HG02623 (cell line): ENCODE measurements at regions not wholly inside any gene's neighbourhood (a gene's known extent, or its start where the extent isn't known, plus 50 kb on each side); places are given as distances from the start of the nearest gene placed in this dataset.

Experiments
- ATAC-seq: cut with Tn5 transposase; IDR thresholded peaks from one replicate; pipeline ENCODE4 v1.9.1; 2021; ENCODE audit warnings: moderate library complexity; ENCODE audit not compliant: unreplicated experiment

DNA sequence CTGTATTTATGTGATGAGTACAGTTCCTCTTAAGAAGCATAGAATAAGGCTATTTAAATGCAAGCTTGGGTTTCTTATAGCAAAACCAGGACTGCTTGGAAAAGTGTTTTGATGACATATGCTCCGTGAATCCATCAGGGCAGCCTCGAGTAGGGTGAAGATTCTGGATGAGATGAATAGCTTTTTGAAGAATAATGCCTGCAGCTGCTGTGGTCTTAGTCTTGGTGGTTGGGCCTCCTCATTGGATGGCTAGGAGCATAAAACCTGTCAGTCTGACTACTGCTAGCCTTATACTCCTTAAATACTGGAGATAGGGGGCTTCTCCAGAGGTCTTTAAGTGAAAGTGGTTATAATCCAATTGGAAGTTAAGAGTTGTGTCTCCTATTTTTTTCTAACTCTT lies 704.3 kb downstream of the FGF9 start:
- no peak for ATAC-seq

- no peak for ATAC-seq
These were observed 717.0 kb downstream of the FGF9 start for GRCh38 chr13:22387899-22388298.

DNA sequence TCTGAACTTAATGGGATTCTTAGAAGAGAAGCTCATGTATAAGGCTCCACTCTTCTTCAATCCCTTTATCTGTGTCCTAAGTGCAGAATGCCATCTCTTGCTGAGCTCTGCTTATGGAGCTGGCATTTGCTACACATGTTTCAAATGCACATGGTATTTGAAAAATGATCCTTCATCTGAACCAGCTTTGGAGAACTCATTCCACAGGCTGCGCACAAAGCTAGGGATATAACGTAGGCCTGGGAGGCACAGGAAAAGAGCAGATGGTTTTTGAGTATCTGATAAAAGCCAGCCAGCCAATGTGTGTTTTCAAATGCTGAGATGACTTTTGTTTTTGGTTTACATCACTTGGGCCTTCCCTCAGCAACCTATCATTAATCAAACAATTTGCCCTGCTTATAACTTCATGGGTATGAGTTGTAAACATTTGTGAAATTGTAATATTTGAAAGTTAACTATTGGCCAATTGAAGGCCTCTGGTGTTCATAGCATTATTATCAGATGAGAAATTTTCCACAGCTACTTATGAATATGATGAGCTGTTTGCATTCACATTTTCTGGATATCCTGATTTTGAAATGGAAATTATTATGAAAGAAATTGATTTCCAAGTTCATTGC lies 729.0 kb downstream of the FGF9 start:
- ATAC-seq = no peak

GRCh38 chr13:22402682-22403081 lies 731.8 kb downstream of the FGF9 start:
- no peak for ATAC-seq

DNA sequence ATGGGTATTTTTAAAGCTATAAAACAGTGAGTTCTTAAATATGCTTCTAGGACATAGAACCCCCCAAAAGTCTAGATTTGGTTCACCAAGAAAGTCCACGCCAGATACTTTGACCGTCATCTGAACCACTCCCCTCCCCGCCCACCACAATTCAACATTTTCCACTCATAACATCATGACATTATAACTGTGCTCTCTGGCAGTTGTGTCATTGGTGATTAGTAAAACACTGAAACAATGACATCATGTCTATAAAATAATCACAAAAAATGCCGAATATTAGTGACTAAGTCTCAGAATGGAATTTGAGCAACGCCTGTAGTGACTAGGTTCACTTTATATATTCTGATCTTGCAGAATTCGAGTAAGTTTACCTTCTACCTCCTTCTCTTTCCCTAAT lies 732.3 kb downstream of the FGF9 start:
- no peak for ATAC-seq

GRCh38 chr13:22405891-22406290 lies 735.0 kb downstream of the FGF9 start:
- ATAC-seq = no peak

DNA sequence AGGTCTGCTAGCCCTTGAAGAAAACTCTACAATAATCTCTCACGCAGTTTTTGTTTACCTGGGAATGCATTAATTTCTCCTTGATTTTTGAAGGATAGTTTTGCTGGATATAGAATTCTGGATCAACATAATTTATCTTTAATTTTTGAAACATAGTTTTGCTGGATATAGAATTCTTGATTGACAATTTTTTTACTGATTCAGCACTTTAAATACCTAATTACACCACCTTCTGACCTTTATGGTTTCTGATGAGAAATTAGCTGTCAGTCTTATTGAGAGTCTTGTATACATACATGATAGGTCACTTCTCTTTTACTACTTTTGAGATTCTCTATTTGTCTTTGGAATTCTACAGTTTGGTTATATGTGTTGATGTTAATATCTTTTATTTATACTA lies 741.6 kb downstream of the FGF9 start:
- ATAC-seq = no peak

DNA sequence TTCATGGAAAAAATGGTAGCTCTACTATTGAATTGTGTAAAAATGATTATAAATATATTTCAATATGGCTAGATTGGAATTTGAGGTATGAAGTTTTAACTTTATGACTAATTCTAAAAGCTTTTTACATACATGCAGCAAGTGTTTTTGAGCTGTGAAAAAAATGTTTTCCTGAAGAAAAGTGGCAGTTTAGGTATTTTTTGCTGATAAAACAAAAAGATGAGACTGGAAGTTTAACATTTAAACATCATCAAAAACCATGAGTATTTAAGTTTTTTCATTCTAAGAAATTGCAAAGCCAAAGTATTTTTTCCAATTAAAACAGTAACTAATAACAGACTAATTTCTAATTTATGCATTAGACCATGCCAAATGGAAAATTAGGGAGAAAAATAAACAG lies 751.1 kb downstream of the FGF9 start:
- no peak for ATAC-seq

- no peak for ATAC-seq
These were observed 751.8 kb downstream of the FGF9 start for GRCh38 chr13:22422712-22423111.

- ATAC-seq = no peak
These were observed 752.4 kb downstream of the FGF9 start for GRCh38 chr13:22423261-22423660.

DNA sequence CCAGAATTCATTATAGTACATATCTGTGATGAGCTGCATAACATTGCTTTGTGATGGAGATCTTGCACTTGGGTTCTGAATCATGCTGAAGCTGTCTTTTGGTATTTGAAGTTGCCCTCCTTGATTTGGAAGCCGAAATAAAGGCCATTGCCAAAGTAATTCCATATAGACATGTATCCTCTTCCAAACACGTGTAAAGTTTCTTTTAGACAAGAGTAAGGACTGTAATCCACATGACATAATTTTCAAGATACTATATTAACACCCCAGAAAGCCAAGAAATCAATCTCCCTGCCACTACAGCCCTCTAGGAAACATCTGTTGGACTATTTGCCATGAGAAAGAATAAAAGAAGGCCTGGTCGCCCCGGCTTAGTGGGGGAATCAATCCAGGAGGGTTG lies 754.2 kb downstream of the FGF9 start:
- ATAC-seq = no peak

DNA sequence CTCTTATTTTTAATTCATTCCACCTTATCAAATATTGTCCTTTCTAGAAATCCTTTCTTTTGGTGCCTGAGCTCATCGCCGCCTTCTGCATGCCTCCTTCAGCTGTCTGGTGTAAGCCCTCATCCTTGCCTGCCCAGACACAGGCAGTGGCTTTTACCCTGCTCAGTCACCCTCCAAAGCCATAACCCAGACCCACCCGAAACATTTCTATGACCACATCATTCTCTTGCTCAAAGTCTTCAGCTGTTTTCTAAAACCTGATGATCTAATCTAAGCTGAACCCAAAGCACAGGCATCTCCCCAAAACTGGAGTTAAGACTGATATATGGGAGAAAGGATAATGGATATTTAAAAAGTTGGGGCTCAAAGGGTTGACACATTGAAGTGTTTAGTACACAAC lies 753.7 kb upstream of the SGCG start:
- no peak for ATAC-seq

DNA sequence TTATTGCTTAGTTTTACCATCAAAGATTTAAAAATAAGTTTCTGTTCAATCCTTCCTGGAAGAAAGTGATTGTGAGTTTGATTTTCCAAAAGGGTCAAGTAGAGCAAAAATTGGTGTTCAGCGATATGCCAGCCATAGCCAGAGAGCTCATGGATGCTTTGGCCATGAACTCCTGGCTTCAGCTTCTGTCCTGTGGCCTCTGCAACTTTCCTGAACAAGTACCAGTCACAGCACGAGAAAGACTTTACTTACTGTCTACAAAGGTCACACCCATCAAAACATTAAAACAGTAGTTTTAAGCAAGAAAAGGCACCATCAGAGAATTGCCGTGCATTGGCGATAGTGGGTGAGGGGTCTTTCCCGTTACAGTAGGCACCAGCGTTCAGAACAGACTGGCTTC lies 753.0 kb upstream of the SGCG start:
- ATAC-seq = no peak

DNA sequence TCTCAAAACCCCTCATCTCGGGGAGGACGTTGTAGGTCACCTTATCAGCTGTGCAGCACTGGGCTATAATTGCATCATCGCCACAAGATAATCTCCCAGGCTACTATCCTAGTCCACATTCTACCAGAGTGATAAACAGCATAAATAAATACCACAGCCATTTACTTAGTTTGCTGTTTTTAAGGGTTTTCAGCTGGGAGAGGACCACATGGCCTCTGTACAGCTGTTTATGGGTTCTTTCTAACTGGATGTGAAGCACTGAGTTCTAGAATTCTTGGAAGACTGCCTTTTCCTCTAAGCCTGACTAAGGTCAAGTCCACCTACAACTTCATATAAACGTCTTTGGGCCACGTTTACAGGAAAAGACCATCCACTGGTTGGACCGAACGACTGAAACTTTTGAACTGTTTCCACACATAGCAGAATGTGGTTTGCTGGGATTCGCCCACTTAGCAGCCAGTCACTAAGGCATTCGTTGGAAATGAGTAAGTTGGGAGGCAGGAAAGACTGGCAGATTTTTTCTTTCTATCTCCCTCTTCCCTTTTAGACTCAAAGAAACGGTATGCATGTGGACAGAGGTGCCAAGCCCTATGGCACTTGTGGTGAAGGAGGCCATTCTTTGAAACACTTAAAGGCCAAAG lies 752.5 kb upstream of the SGCG start:
- no peak for ATAC-seq

DNA sequence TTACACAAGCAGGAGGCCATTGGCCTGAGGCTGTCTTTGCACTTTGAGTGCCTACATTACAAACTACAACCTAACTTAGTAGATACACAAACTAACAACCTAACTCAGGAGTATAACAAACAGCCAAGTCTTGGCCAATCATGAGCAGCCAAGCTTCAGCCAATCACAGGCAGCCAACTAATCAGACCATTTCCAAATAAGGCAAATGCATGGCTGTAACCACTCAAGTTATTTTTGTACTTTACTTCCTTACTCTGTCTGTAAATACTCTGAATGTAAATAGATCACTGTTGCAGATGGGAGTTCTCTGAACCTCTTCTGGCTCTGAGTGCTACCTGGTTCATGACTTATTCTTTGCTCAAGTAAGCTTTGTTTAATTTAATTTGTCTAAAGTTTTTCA lies 748.1 kb upstream of the SGCG start:
- ATAC-seq = no peak

GRCh38 chr13:22447132-22447886 lies 733.5 kb upstream of the SGCG start:
- ATAC-seq = no peak

GRCh38 chr13:22449251-22449650 lies 731.5 kb upstream of the SGCG start:
- no peak for ATAC-seq

GRCh38 chr13:22451327-22451741 lies 729.4 kb upstream of the SGCG start:
- ATAC-seq = no peak

GRCh38 chr13:22454586-22454985 lies 726.2 kb upstream of the SGCG start:
- ATAC-seq = no peak

DNA sequence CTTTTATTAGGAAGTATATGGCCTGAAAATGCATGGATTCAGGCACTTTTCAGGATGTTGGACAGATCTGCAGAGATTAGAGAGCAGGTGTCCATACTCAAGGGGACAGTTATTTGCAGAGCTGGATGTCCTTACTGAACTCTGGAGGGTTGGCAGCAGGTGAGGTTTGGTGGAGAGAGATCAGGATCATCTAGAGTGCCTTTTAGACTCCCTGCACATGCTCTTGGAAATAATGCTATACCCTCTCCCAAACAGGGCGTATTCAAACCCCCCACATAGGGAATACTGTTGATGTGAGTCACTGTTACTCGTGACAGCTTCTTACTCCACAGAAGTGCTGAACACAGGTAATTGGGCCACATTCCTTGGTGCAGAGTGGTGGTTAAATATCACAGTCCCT lies 725.7 kb upstream of the SGCG start:
- no peak for ATAC-seq

- ATAC-seq = no peak
These were observed 718.8 kb upstream of the SGCG start for GRCh38 chr13:22461854-22462490.

DNA sequence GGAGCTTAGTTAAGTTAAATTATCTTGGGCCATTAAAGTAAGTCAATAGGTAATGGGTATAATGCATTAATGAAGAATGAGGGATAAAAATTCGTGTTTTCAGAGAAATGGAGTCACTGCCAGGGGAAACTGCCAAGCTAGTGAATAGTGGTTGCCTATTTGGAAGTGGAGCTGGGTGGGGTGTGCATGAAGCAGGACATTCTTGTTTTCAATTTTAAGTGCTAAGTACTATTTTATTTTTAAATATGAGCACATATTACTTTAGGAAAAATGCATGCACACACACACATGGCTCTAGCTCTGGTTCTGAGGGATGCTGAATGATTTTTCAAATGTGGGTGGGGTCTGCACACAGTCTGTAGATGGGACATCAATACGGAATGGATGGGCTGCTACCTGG lies 717.7 kb upstream of the SGCG start:
- ATAC-seq = no peak
